ENCODE measurements at regions not wholly inside any gene's neighbourhood (a gene's known extent, or its start where the extent isn't known, plus 50 kb on each side); places are given as distances from the start of the nearest gene placed in this dataset.
A peak's percentile ranks its signal among the peaks of the same experiment; 100 is the strongest.

DNA sequence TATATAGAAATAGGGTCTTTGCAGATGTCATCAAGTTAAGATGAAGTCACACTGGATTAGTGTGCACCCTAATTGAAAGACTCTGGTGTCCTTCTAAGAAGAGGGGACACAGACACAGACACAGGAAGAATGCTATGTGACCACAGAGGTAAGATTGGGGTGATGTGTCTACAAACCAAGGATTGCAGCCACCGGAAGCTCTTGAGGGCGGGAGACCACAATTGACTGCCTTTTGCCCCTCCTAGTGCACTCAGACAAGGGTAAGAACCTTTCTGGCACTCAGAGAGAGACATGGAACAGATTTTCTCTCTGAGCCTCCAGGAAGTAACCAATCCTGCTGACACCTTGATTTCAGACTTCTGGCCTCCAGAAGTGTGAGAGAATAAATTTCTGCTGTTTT lies 51.2 kb upstream of the ARAP3 start (continued):
- TF ChIP-seq, protein P1, sequence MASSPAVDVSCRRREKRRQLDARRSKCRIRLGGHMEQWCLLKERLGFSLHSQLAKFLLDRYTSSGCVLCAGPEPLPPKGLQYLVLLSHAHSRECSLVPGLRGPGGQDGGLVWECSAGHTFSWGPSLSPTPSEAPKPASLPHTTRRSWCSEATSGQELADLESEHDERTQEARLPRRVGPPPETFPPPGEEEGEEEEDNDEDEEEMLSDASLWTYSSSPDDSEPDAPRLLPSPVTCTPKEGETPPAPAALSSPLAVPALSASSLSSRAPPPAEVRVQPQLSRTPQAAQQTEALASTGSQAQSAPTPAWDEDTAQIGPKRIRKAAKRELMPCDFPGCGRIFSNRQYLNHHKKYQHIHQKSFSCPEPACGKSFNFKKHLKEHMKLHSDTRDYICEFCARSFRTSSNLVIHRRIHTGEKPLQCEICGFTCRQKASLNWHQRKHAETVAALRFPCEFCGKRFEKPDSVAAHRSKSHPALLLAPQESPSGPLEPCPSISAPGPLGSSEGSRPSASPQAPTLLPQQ (tag by site-specific recombination; IDR thresholded peaks at IDR 0.05), result no peak
- TF ChIP-seq ZFP37 (tag by site-specific recombination; IDR thresholded peaks at IDR 0.05) (no peak), ZNF214 (tag by site-specific recombination; IDR thresholded peaks at IDR 0.05; ENCODE audit: borderline replicate concordance) (no peak)
- TF ChIP-seq, protein P2, sequence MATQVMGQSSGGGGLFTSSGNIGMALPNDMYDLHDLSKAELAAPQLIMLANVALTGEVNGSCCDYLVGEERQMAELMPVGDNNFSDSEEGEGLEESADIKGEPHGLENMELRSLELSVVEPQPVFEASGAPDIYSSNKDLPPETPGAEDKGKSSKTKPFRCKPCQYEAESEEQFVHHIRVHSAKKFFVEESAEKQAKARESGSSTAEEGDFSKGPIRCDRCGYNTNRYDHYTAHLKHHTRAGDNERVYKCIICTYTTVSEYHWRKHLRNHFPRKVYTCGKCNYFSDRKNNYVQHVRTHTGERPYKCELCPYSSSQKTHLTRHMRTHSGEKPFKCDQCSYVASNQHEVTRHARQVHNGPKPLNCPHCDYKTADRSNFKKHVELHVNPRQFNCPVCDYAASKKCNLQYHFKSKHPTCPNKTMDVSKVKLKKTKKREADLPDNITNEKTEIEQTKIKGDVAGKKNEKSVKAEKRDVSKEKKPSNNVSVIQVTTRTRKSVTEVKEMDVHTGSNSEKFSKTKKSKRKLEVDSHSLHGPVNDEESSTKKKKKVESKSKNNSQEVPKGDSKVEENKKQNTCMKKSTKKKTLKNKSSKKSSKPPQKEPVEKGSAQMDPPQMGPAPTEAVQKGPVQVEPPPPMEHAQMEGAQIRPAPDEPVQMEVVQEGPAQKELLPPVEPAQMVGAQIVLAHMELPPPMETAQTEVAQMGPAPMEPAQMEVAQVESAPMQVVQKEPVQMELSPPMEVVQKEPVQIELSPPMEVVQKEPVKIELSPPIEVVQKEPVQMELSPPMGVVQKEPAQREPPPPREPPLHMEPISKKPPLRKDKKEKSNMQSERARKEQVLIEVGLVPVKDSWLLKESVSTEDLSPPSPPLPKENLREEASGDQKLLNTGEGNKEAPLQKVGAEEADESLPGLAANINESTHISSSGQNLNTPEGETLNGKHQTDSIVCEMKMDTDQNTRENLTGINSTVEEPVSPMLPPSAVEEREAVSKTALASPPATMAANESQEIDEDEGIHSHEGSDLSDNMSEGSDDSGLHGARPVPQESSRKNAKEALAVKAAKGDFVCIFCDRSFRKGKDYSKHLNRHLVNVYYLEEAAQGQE (tag by site-specific recombination; IDR thresholded peaks at IDR 0.05), result no peak

DNA sequence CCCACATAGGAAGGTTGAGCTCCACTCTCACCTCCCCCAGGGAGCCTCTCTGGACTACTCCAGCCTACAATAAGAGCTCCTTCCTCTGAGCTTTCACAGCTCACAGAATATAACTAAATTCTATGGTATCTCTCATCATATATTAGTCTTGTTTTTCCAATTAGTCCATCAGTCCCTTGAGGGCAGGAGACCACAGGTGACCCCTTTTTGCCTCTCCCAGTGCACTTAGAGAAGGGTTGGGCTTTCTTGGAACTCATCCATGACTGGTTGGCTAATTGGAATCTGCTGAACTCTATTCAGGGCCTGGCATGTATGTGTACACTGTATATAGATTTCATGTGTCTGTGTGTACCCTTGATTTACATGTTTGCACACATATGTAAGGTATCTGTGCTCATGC lies 50.4 kb upstream of the ARAP3 start:
- Histone ChIP-seq H3K36me3 (ENCODE audit: control insufficient read depth in 2 of 2, insufficient read depth in 1 of 2, low read length in 2 of 2) (no peaks in the 10 kb centered on the region), H3K4me3 (ENCODE audit: low read depth, low read length) (no peak overlapping the region), H3K4me1 (ENCODE audit: control insufficient read depth, insufficient read depth, low read length) (no peaks in the 10 kb centered on the region), H3K27ac (ENCODE audit: extremely low read depth, low read depth, low read length) (no peak overlapping the region), H3K9me3 (ENCODE audit: control insufficient read depth, insufficient read depth, low read depth, low read length) (no peaks in the 10 kb centered on the region)
- ChIA-PET POLR2A (no interaction called here), CTCF (interaction anchor here (0.7 to 1.2 kb wide), 5 partner anchors 17 to 229 kb away, joined by 3 to 7 read pairs (median 4); no protein-coding TSS in a partner anchor)
- TF ChIP-seq ZNF16 (tag by site-specific recombination; IDR thresholded peaks at IDR 0.05; ENCODE audit: low read depth), result no peak
- TF ChIP-seq, protein P3, sequence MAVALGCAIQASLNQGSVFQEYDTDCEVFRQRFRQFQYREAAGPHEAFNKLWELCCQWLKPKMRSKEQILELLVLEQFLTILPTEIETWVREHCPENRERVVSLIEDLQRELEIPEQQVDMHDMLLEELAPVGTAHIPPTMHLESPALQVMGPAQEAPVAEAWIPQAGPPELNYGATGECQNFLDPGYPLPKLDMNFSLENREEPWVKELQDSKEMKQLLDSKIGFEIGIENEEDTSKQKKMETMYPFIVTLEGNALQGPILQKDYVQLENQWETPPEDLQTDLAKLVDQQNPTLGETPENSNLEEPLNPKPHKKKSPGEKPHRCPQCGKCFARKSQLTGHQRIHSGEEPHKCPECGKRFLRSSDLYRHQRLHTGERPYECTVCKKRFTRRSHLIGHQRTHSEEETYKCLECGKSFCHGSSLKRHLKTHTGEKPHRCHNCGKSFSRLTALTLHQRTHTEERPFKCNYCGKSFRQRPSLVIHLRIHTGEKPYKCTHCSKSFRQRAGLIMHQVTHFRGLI (tag by site-specific recombination; IDR thresholded peaks at IDR 0.05), result peak; percentile 51; the same call in 1 of the 2 replicates
- no peak for TF ChIP-seq ZNF561 (tag by site-specific recombination; IDR thresholded peaks at IDR 0.05; ENCODE audit: borderline replicate concordance)
